ENCODE measurements at regions not wholly inside any gene's neighbourhood (a gene's known extent, or its start where the extent isn't known, plus 50 kb on each side); places are given as distances from the start of the nearest gene placed in this dataset.
"Not testable (repeated sequence)": the region's sequence is repeated elsewhere in the genome, so short reads cannot be mapped to it uniquely, and the experiment has no call there.

DNA sequence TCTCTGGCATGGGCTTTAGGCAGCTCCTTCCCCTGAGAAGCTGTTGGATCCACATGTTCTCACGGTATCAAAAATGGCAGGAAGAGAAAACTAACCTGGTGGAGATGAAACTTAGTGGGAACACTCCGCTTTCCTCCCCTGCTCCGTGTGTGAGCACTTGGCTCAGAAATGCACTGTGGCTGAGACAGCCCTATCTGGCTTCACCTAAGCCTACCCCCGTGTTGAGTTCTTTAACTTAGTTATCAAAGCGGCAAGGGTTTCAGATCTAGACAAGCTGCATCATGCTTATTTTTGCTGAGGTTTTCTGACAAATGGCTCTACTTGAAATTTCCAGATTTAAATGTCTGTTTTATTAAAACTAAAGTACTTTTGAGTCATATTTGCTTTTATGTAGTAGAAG is 221.6 kb upstream of the PLGLB2 start:
- POLR2A ChIA-PET; CTCF ChIA-PET; ATAC-seq; H3K9me3 ChIP-seq; FAIRE-seq; H3K4me1 ChIP-seq; DNase-seq (ENCODE audit: low read depth in 1 of 2, low spot score in 1 of 2); H3K4me3 ChIP-seq; H3K27ac ChIP-seq; H3K4me2 ChIP-seq: not testable (repeated sequence)
- no CpG with 5 or more reads among the region's 5 CpGs for WGBS (ENCODE audit: missing lambda C conversion rate)

DNA sequence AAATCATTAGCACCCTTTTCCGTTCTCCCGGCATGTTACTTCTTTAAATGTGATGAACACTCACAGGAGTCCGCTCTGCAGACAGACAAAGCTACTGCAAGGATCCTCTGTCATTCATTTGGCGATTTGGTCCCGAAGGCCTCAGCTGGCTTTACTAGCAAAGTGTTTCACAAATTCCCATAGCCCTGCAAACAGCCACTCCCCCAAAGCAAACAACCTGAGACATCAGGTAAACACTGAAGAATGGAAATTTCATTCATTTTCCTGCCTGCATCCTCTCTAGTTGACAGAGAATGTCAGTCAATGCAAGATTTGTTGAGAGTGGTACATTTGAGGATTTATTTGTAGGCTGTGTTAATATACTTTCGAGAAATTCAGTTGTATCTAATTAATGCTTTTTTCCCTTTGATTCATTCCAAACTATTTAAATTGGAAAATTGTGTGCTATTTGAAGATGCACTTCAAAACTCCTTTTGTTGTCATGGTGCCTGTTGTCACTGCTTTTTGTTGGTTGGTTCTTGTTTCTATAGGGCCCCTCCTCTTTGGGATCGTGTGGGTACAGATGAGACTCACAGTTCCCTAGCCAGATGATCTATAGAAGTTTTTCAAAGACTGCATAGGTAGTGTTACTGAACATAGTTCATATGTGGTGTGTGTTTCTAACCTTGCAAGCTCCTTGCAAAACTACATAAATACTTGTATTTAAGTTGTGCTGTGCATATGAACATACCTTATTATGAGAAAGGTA is 215.7 kb upstream of the PLGLB2 start:
- H3K4me1 ChIP-seq, POLR2A ChIA-PET, CTCF ChIA-PET, H3K4me3 ChIP-seq, H3K9me3 ChIP-seq, H3K4me2 ChIP-seq, FAIRE-seq, H3K27ac ChIP-seq: not testable (repeated sequence)
- ATAC-seq (peak in 1 of 2 experiments; percentile 50; a peak in 2 of 6 replicates), DNase-seq (ENCODE audit: low read depth in 1 of 2, low spot score in 1 of 2) (peak in 1 of 2 experiments; percentile 5)
- 28% methylated on average over 4 of the region's 7 CpGs for WGBS (ENCODE audit: missing lambda C conversion rate)

GRCh38 chr2:87533390-87534272 is 214.3 kb upstream of the PLGLB2 start:
- CTCF ChIA-PET; H3K9me3 ChIP-seq; DNase-seq (ENCODE audit: low read depth in 1 of 2, low spot score in 1 of 2); FAIRE-seq; H3K4me2 ChIP-seq; H3K27ac ChIP-seq; H3K4me1 ChIP-seq; POLR2A ChIA-PET; H3K4me3 ChIP-seq: not testable (repeated sequence)
- WGBS (ENCODE audit: missing lambda C conversion rate), result 94% methylated on average over 9 of the region's 9 CpGs
- ATAC-seq, result peak in 1 of 2 experiments; percentile 11; a peak in 2 of 6 replicates

DNA sequence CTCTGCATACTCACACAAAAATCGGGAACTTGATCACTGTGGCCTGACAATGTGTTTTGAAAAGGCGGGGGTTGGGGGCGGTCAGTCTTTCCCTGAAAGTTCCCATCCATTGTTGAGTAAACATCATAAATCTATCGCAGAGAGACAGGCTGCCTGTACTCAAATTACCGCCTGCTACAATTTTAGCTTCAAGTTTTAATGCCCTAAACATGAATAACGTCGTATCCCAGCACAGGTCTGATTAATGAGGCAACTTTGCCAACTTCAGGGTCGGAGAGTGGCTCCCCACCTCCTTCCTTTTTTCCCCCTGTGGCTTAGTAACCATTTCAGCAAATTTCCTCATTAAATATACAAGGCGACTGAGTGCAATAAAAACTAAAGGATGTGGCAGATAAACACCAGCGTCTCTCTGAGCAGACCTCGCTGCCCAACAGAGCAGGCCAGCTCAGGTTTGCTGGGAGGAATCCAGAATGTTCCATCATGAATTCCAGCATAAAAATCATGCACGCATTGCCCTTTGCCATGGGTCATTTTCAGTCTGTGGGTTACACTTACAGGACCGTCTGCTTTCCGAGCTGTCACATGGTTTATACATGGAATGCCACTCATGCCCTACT is 213.5 kb upstream of the PLGLB2 start:
- WGBS (ENCODE audit: missing lambda C conversion rate), result 81% methylated on average over 6 of the region's 14 CpGs
- ATAC-seq; H3K4me3 ChIP-seq; DNase-seq (ENCODE audit: low read depth in 1 of 2, low spot score in 1 of 2); FAIRE-seq; H3K27ac ChIP-seq; H3K4me1 ChIP-seq; POLR2A ChIA-PET; H3K9me3 ChIP-seq; CTCF ChIA-PET; H3K4me2 ChIP-seq: not testable (repeated sequence)

DNA sequence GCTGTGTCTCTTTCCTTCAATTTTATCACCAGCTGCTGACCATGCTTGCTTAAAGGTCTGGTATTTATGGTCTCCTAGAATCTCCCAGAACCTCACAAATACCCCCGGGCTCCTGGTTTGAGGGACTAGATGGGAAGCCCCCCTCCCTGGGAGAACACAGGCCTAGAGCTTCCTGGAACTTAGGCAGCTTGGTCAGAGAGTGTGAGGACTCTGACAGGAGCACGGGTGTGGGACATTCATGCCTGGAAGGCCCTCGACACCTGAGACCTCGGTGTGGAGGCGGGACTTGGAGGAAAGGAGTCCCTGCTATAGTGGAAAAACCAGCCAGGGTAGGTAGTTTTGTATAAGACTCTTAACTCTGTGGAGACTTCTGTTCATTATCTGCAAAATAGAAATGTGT is 211.5 kb upstream of the PLGLB2 start:
- DNase-seq (ENCODE audit: low read depth in 1 of 2, low spot score in 1 of 2); FAIRE-seq; H3K4me1 ChIP-seq; H3K27ac ChIP-seq; H3K4me2 ChIP-seq; ATAC-seq; H3K9me3 ChIP-seq; POLR2A ChIA-PET; CTCF ChIA-PET; H3K4me3 ChIP-seq: not testable (repeated sequence)
- 60% methylated on average over 1 of the region's 5 CpGs for WGBS (ENCODE audit: missing lambda C conversion rate)

DNA sequence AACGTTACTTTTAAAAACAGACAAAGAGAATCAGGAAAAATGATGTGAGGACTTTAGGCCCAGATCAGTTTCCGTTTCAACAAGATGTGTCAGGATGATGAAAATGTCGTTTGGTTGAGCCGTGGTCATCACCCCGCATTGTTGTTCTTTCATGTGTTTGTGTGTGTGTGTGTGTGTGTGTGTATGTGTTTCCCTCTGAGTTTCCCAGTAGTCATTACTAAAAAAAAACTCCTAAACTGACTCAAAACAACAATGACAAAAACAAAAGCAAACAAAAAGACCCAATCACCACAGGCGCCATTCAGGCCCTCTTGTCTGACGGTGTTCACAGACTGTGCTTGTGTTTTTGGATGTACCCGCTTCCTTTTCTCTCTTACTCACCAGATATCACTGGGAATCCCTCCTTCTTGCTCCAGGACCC is 210.6 kb upstream of the PLGLB2 start:
- FAIRE-seq; H3K27ac ChIP-seq; DNase-seq (ENCODE audit: low read depth in 1 of 2, low spot score in 1 of 2); H3K4me1 ChIP-seq; H3K4me2 ChIP-seq; H3K4me3 ChIP-seq; POLR2A ChIA-PET; ATAC-seq; CTCF ChIA-PET; H3K9me3 ChIP-seq: not testable (repeated sequence)
- 92% methylated on average over 8 of the region's 8 CpGs for WGBS (ENCODE audit: missing lambda C conversion rate)

- CTCF ChIA-PET; ATAC-seq; H3K9me3 ChIP-seq; DNase-seq (ENCODE audit: low read depth in 1 of 2, low spot score in 1 of 2); H3K4me1 ChIP-seq; H3K27ac ChIP-seq; H3K4me3 ChIP-seq; H3K4me2 ChIP-seq; FAIRE-seq; POLR2A ChIA-PET: not testable (repeated sequence)
- WGBS (ENCODE audit: missing lambda C conversion rate), result 80% methylated on average over 1 of the region's 12 CpGs
Measured at GRCh38 chr2:87538268-87538667, 209.6 kb upstream of the PLGLB2 start.

GRCh38 chr2:87539151-87539943 is 208.5 kb upstream of the PLGLB2 start:
- ATAC-seq; H3K27ac ChIP-seq; H3K9me3 ChIP-seq; FAIRE-seq; H3K4me2 ChIP-seq; POLR2A ChIA-PET; DNase-seq (ENCODE audit: low read depth in 1 of 2, low spot score in 1 of 2); H3K4me1 ChIP-seq; CTCF ChIA-PET; H3K4me3 ChIP-seq: not testable (repeated sequence)
- WGBS (ENCODE audit: missing lambda C conversion rate), result 90% methylated on average over 14 of the region's 15 CpGs

- FAIRE-seq; H3K4me3 ChIP-seq; ATAC-seq; CTCF ChIA-PET; DNase-seq (ENCODE audit: low read depth in 1 of 2, low spot score in 1 of 2); H3K4me2 ChIP-seq; H3K4me1 ChIP-seq; H3K27ac ChIP-seq; H3K9me3 ChIP-seq: not testable (repeated sequence)
- no CpG with 5 or more reads among the region's 3 CpGs for WGBS (ENCODE audit: missing lambda C conversion rate)
- POLR2A ChIA-PET, result interaction anchor here (0.6 kb wide), 1 partner anchor 868 kb away, joined by 5 read pairs; no protein-coding TSS in a partner anchor
Measured at GRCh38 chr2:87540242-87540641, 207.6 kb upstream of the PLGLB2 start.

DNA sequence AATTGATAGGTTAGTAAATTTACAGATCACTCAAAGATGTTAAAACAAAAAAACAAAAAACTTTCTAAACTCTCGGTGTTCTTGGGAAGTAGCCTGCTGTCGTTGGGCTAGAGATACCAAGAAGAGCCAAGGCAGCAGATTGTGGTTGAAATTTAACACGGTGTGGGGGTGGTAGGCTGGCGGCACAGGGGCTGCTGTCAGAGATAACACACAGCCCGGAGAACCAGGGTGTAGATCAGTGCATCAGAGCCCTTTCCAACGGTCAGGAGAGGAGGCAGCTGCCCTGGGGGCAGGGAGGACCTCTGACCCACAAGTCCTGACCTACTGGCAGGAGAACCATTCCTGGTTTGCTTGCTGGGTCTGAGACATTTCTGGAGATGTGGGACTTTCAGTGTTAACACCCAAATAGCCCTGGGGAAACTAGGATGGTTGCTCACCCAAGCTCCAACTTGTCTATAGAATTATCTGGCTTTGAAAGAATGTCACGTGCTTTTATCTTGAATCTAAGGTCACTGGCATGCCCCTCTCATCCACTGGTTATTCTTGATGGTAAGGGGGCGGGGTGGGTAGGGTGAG is 205.2 kb upstream of the PLGLB2 start:
- FAIRE-seq; H3K4me1 ChIP-seq; POLR2A ChIA-PET; CTCF ChIA-PET; H3K27ac ChIP-seq; H3K9me3 ChIP-seq; H3K4me2 ChIP-seq; DNase-seq (ENCODE audit: low read depth in 1 of 2, low spot score in 1 of 2); H3K4me3 ChIP-seq: not testable (repeated sequence)
- 73% methylated on average over 6 of the region's 8 CpGs for WGBS (ENCODE audit: missing lambda C conversion rate)
- ATAC-seq, result peak; percentile 37 to 77; a peak in 5 of 6 replicates
